ENCODE measurements at regions not wholly inside any gene's neighbourhood (a gene's known extent, or its start where the extent isn't known, plus 50 kb on each side); places are given as distances from the start of the nearest gene placed in this dataset.

- Histone ChIP-seq H3K79me2 (ENCODE audit: low read depth) (no peaks in the 10 kb centered on the region), H3K27me3 (no peaks in the 10 kb centered on the region), H3K27ac (no peak overlapping the region), H4K20me1 (ENCODE audit: low read depth) (no peaks in the 10 kb centered on the region), H3K4me1 (peaks cover 41% of the 10 kb centered on the region), H3K9me3 (ENCODE audit: low read depth) (no peaks in the 10 kb centered on the region), H3F3A (ENCODE audit: low read depth) (peaks cover 22% of the 10 kb centered on the region), H3K4me3 (no peak overlapping the region), H3K9ac (no peak overlapping the region), H3K4me2 (no peak overlapping the region), H3K36me3 (no peaks in the 10 kb centered on the region), H2AFZ (replicated peaks) (no peak overlapping the region)
- no peak for DNase-seq (ENCODE audit: low spot score)
- Mint-ChIP-seq H3K9me3 (no peaks in the 10 kb centered on the region), H3K36me3 (no peaks in the 10 kb centered on the region), H3K4me3 (no peak overlapping the region), H3K27me3 (ENCODE audit: insufficient read depth, low read depth) (peaks cover 11% of the 10 kb centered on the region), H3K4me1 (peaks cover 59% of the 10 kb centered on the region), H3K27ac (no peak overlapping the region)
- TF ChIP-seq EZH2phosphoT487 (IDR thresholded peaks at IDR 0.05): no peak
- no peak for TF ChIP-seq EZH2 (IDR thresholded peaks at IDR 0.05)
- TF ChIP-seq CTCF (IDR thresholded peaks at IDR 0.05): no peak
Measured at GRCh38 chr15:29342201-29342600, 72.6 kb upstream of the NSMCE3 start.

- H3K4me1 ChIP-seq: peaks cover 3% of the 10 kb centered on the region
- DNase-seq (ENCODE audit: low spot score): no peak
- H3F3A ChIP-seq (ENCODE audit: low read depth): no peaks in the 10 kb centered on the region
- no peak overlapping the region for H2AFZ ChIP-seq (replicated peaks)
- no peaks in the 10 kb centered on the region for H3K79me2 ChIP-seq (ENCODE audit: low read depth)
- H3K36me3 ChIP-seq: no peaks in the 10 kb centered on the region
- H3K36me3 Mint-ChIP-seq: no peaks in the 10 kb centered on the region
- H3K9ac ChIP-seq: no peak overlapping the region
- peaks cover 4% of the 10 kb centered on the region for H3K27me3 Mint-ChIP-seq (ENCODE audit: insufficient read depth, low read depth)
- H3K4me2 ChIP-seq: no peak overlapping the region
- H3K27ac ChIP-seq: no peak overlapping the region
- H3K4me3 Mint-ChIP-seq: no peak overlapping the region
- H3K9me3 Mint-ChIP-seq: no peaks in the 10 kb centered on the region
- TF ChIP-seq EZH2 (IDR thresholded peaks at IDR 0.05): no peak
- TF ChIP-seq CTCF (IDR thresholded peaks at IDR 0.05): no peak
- no peak for TF ChIP-seq EZH2phosphoT487 (IDR thresholded peaks at IDR 0.05)
- H3K4me3 ChIP-seq: no peak overlapping the region
- peaks cover 34% of the 10 kb centered on the region for H3K4me1 Mint-ChIP-seq
- H3K27ac Mint-ChIP-seq: no peak overlapping the region
- no peaks in the 10 kb centered on the region for H3K9me3 ChIP-seq (ENCODE audit: low read depth)
- no peaks in the 10 kb centered on the region for H3K27me3 ChIP-seq
- H4K20me1 ChIP-seq (ENCODE audit: low read depth): no peaks in the 10 kb centered on the region
Measured at GRCh38 chr15:29337156-29337959, 67.7 kb upstream of the NSMCE3 start.

GRCh38 chr15:29334544-29334943, 64.9 kb upstream of the NSMCE3 start:
- Histone ChIP-seq H3K9ac (no peak overlapping the region), H3K4me2 (no peak overlapping the region), H4K20me1 (ENCODE audit: low read depth) (no peaks in the 10 kb centered on the region), H3K9me3 (ENCODE audit: low read depth) (no peaks in the 10 kb centered on the region), H3K4me1 (no peaks in the 10 kb centered on the region), H3K79me2 (ENCODE audit: low read depth) (no peaks in the 10 kb centered on the region), H3K4me3 (no peak overlapping the region), H3K27ac (no peak overlapping the region), H3K27me3 (no peaks in the 10 kb centered on the region), H3F3A (ENCODE audit: low read depth) (no peaks in the 10 kb centered on the region), H2AFZ (replicated peaks) (no peak overlapping the region), H3K36me3 (no peaks in the 10 kb centered on the region)
- Mint-ChIP-seq H3K4me1 (peaks cover 15% of the 10 kb centered on the region), H3K36me3 (no peaks in the 10 kb centered on the region), H3K4me3 (no peak overlapping the region), H3K27me3 (ENCODE audit: insufficient read depth, low read depth) (peaks cover 4% of the 10 kb centered on the region), H3K27ac (no peak overlapping the region), H3K9me3 (no peaks in the 10 kb centered on the region)
- DNase-seq (ENCODE audit: low spot score): no peak
- TF ChIP-seq EZH2phosphoT487 (IDR thresholded peaks at IDR 0.05) (no peak), EZH2 (IDR thresholded peaks at IDR 0.05) (no peak), CTCF (IDR thresholded peaks at IDR 0.05) (no peak)
